ENCODE measurements at regions not wholly inside any gene's neighbourhood (a gene's known extent, or its start where the extent isn't known, plus 50 kb on each side); places are given as distances from the start of the nearest gene placed in this dataset.

DNA sequence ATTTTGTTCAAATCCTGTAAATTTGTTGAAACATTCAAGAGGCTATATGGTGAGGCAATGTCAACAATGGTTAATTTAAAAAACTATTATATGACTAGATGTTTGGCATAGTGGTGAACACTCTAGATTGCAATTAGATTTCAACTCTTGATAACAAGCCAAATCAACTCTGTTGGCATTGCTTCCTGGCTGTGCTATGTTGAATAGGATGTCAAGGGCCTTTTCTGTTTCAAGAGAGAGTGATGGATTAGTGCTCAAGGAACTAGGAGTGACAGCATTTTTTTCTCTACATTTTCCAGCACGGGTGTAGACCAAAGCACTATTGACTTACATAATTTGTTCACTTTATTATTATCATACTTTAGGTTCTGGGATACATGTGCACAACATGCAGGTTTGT lies 172.4 kb upstream of the KCNH7 start:
- DNase-seq = no peak
- intact Hi-C loops (cut with DNase I) = no loop called here

DNA sequence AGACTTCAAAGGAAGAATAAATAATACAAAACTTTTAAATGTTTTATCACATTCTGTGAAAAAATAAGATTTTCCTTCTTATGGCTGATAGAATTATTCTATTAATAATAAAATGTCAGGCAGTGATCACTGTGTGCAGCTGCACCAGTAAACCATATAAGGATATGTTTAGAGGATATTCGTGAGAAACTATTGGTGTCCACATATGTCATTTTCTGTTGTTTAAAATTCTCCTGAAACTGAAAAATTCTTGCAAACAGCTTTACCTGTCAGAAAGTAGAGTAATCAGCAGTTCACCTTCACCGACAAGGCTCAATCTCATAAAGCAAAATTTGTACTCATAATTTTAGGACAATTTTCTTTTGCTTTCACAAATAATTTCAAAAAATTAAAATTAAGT lies 170.1 kb upstream of the KCNH7 start:
- intact Hi-C loops (cut with DNase I) = no loop called here
- DNase-seq = no peak

- DNase-seq = no peak
These were observed 156.2 kb upstream of the KCNH7 start for GRCh38 chr2:162994718-162995117.

GRCh38 chr2:162992828-162993227 lies 154.3 kb upstream of the KCNH7 start:
- intact Hi-C loops (cut with DNase I) = no loop called here
- DNase-seq = no peak

More at GRCh38 chr2:162994718-162995117, 156.2 kb upstream of the KCNH7 start:
- intact Hi-C loops (cut with DNase I) = no loop called here

DNA sequence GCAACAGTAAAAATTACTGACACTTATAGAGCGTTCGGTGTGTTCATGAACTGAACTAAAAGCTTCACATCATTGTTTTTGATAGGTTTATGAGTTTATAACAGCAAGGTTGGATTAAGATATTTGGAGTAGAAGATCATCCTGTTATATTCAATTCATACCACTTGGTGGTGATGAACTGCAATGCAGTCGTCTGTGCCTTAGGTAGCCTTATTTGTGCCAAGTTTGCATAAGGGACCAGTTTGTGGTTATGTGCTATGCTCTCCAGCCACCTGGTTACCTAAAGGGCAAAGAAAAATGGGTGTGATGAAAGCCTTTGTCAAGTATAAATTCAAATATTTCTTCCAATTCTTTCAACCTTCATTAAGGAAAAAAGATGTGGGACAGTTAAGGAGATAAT lies 150.9 kb upstream of the KCNH7 start:
- intact Hi-C loops (cut with DNase I) = no loop called here
- DNase-seq = no peak

DNA sequence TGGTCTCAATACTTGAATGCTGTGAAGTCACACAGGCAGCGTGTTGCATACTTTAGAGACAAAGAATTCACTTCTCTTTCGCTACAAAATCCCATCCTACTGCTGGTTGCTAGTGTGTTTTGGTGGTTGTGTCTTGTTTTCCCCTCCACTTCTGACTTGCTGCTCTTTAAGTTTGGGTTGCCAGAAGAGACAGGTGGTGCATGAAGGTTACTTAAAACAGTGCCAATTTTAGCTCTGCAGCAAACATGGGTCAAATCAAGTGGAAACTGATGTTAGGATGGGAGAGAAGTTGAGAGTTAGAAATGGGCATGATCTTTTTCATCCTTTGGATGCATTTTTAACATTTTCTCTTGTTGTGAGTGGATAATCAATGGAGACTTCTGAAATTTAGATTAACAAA lies 136.2 kb upstream of the KCNH7 start:
- DNase-seq = no peak
- intact Hi-C loops (cut with DNase I) = no loop called here

DNA sequence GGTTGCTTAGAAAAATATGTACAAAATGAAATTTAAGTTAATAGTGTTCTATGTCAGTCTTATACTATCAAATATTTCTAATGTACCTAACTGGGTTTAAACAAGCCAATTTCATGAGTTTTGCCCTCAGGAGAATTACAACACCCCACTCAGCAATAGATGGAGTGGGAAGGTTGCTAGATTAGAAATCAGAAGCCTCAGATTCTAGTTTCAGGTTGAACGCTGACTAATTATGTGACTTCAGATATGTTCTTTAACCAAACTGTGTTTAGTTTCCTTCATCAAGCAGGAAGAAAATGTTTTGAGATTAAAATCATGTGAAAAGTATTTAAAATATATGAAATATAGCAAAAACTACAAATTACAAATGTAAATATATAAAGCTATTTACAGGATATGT lies 133.8 kb upstream of the KCNH7 start:
- DNase-seq = no peak
- intact Hi-C loops (cut with DNase I) = no loop called here

GRCh38 chr2:162968306-162968705 lies 129.7 kb upstream of the KCNH7 start:
- DNase-seq = no peak
- intact Hi-C loops (cut with DNase I) = no loop called here

DNA sequence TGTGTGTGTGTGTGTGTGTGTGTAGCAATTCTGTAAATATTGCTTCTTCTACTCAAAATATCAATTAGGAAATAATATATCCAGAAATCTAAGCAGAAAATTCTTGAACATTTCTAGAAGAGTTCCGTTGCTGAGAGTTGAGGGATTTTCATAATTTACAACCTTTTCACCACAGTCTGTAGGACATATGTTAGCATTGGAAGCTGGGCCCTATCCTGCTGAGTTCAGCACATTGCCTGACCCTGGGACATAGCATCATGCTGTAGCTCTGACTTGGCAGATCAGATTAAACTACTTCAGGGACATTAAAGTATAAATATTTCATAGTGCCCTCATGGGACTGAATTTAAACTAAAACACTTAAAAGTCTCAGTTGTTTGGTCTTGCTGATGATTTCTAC lies 129.2 kb upstream of the KCNH7 start:
- DNase-seq = no peak
- intact Hi-C loops (cut with DNase I) = no loop called here

DNA sequence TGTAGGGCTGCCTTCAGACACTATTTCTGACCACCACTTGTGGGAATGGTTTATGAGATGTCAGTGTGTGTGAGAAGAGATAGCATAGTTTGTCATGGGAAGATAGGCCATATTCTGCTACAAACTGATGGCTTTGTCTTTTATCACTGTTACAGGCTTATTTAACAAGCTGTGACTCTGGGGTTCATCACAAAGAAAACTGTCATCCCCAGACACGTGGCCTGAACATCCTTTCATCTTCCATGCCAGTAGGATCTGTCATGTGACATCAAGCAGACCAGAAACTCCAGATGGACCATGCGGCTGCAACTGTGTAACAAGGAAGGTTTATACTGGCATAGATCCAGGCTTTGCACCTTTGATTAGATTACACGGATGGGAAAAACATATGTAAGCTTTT lies 128.6 kb upstream of the KCNH7 start:
- no peak for DNase-seq
- intact Hi-C loops (cut with DNase I) = no loop called here

DNA sequence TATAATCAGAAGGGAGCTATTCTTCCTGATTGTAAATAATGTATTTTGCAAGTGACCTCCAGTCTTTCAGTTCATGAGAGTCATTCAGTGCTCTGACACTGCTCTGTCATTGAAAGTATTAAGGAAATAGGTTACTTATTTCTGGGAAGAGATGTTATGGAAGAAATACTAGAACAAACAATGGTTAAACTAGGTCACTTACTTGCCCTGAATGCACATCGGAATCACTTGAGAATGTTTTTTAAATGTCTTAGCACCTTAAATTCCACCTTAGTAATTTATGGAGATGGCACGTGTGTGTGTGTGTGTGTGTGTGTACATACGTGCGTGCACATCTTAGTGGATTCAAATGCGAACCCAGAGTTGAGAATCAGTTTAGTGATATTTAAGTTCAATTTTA lies 126.6 kb upstream of the KCNH7 start:
- no peak for DNase-seq
- intact Hi-C loops (cut with DNase I) = no loop called here

GRCh38 chr2:162964513-162964912 lies 125.9 kb upstream of the KCNH7 start:
- intact Hi-C loops (cut with DNase I) = no loop called here

GRCh38 chr2:162963156-162963555 lies 124.6 kb upstream of the KCNH7 start:
- DNase-seq = no peak
- intact Hi-C loops (cut with DNase I) = no loop called here

More at GRCh38 chr2:162964513-162964912, 125.9 kb upstream of the KCNH7 start:
- no peak for DNase-seq

- DNase-seq = no peak
- intact Hi-C loops (cut with DNase I) = no loop called here
These were observed 107.2 kb upstream of the KCNH7 start for GRCh38 chr2:162945785-162946184.

- intact Hi-C loops (cut with DNase I) = no loop called here
- peak in 2 of 10 donors; percentile 28 to 83 for DNase-seq
These were observed 99.8 kb upstream of the KCNH7 start for GRCh38 chr2:162938387-162938786.

DNA sequence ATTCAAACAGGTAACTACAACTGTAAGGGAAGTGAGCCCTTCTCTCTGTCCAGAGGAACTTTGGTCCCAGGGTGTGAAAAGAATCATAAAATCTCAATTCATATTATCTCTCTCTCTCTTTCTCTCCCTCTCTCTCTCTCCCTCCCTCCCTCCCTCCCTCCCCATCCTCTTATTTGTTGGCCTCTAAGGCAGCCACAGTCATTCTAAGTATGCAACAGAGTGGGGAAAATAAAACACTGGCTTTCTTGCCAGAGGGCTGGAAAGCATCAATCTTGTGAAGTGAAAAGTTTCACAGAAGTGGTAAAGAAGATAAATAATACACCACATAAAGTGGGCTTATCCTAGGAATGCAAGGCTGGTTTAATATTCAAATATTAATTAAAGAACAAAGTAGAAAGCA lies 95.6 kb upstream of the KCNH7 start:
- DNase-seq = no peak
- intact Hi-C loops (cut with DNase I) = no loop called here

DNA sequence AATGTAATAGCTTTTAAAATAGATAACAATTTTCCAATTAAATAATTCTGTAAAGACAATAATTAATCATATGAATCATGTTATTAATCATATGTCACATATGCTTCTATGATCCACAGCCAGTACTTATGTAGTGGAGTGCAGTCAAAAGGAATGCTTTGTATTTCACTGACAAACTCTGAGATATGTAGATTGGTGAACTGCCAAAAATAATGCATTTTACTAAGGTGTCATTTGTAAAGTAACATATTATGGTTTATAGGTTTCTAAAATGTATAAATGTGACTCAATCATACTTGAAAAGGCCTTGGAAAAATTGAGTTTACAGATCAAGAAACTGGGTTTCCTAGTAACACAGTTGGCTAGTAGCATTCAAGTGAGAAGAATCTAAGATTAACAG lies 93.8 kb upstream of the KCNH7 start:
- DNase-seq = no peak
- intact Hi-C loops (cut with DNase I) = no loop called here

GRCh38 chr2:162929571-162929970 lies 91.0 kb upstream of the KCNH7 start:
- no peak for DNase-seq
- intact Hi-C loops (cut with DNase I) = no loop called here

DNA sequence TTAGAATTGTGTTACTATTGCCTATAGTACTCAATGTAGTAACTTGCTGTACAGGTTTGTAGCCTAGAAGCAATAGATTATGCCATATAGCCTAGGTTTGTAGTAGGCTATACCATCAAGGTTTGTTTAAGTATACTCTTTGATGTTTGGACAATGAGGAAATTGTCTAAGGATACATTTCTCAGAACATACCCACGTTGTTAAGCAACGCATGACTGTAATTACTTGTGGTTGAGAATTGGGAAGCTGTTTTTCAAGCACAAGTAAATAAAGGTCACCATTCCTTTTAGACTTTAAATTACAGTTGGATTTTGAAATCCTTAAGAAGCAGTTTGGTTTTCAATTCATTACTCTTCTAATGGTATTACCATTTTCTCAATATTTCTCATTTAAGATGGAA lies 89.8 kb upstream of the KCNH7 start:
- DNase-seq = no peak
- intact Hi-C loops (cut with DNase I) = no loop called here

DNA sequence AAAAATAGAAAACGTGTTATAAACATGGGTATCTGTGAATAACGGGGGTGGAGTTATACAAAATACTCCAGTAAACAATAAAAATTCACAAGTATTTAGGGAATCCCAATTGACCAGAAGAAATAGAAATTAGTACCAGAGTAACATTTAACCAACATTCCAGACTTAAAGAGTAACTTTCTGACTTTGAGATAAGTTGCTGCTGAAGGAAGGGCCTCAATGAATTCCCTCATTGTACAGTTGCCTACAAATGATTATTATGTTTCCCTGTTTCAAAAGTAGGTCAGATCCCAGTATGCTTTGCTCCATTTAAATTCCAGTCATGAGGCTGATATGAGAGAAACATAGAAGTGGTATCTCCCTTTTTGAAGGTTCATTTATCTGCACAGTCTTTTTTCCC lies 88.3 kb upstream of the KCNH7 start:
- intact Hi-C loops (cut with DNase I) = no loop called here
- DNase-seq = no peak

- intact Hi-C loops (cut with DNase I) = no loop called here
- no peak for DNase-seq
These were observed 87.9 kb upstream of the KCNH7 start for GRCh38 chr2:162926501-162926900.

GRCh38 chr2:162925595-162925994 lies 87.0 kb upstream of the KCNH7 start:
- intact Hi-C loops (cut with DNase I) = no loop called here
- DNase-seq = no peak

- DNase-seq = no peak
- intact Hi-C loops (cut with DNase I) = no loop called here
These were observed 80.5 kb upstream of the KCNH7 start for GRCh38 chr2:162919111-162919510.

GRCh38 chr2:162917626-162918025 lies 79.1 kb upstream of the KCNH7 start:
- intact Hi-C loops (cut with DNase I) = no loop called here
- no peak for DNase-seq

Data from posterior cingulate gyrus (tissue), 11 donors.